Chondrocyte (in vitro differentiated cells): ENCODE measurements at regions not wholly inside any gene's neighbourhood (a gene's known extent, or its start where the extent isn't known, plus 50 kb on each side); places are given as distances from the start of the nearest gene placed in this dataset.

Experiments used
- DNase-seq: peaks from one replicate; pipeline ENCODE4 v3.0.0; 2021; ENCODE audit warnings: mixed read lengths, low spot score
- H3K27ac Mint-ChIP-seq: one replicate; pipeline ENCODE4 v1.8.0; 2021; ENCODE audit warnings: mild to moderate bottlenecking, moderate library complexity, mixed read lengths; ENCODE audit not compliant: unreplicated experiment
- H3K27me3 Mint-ChIP-seq: 2 replicates; pipeline ENCODE4 v1.8.0; 2021; ENCODE audit warnings: low read depth, mixed read lengths
- H3K36me3 Mint-ChIP-seq: 2 replicates; pipeline ENCODE4 v1.8.0; 2021; ENCODE audit warnings: low read depth, mixed read lengths
- H3K4me1 Mint-ChIP-seq: 2 replicates; pipeline ENCODE4 v1.8.0; 2021; ENCODE audit warnings: low read depth, mild to moderate bottlenecking, mixed read lengths
- H3K4me3 Mint-ChIP-seq: one replicate; pipeline ENCODE4 v1.8.0; 2021; ENCODE audit warnings: mild to moderate bottlenecking, moderate library complexity, mixed read lengths; ENCODE audit not compliant: unreplicated experiment
- H3K9me3 Mint-ChIP-seq: 2 replicates; pipeline ENCODE4 v1.8.0; 2021; ENCODE audit warnings: low read depth, mixed read lengths
- CTCF ChIP-seq: fragments of 200-600 bp; sonication (generic); IDR thresholded peaks from 2 replicates; pipeline ENCODE4 v1.5.0; 2021; ENCODE audit warnings: antibody characterized with exemption, mild to moderate bottlenecking, moderate library complexity

- H3K4me3 Mint-ChIP-seq, result no peak overlapping the region
- no peaks in the 10 kb centered on the region for H3K36me3 Mint-ChIP-seq
- no peak for DNase-seq
- no peaks in the 10 kb centered on the region for H3K9me3 Mint-ChIP-seq
- H3K27ac Mint-ChIP-seq, result no peak overlapping the region
- TF ChIP-seq CTCF, result no peak
- H3K27me3 Mint-ChIP-seq, result peaks cover 6% of the 10 kb centered on the region
- H3K4me1 Mint-ChIP-seq, result no peaks in the 10 kb centered on the region
These were observed 854.3 kb downstream of the LRRTM4 start for GRCh38 chr2:76667821-76668271.

GRCh38 chr2:76642129-76642528, 880.0 kb downstream of the LRRTM4 start:
- H3K4me3 Mint-ChIP-seq, result no peak overlapping the region
- H3K36me3 Mint-ChIP-seq, result no peaks in the 10 kb centered on the region
- no peak for TF ChIP-seq CTCF
- no peak overlapping the region for H3K27ac Mint-ChIP-seq
- no peak for DNase-seq
- no peaks in the 10 kb centered on the region for H3K4me1 Mint-ChIP-seq
- peaks cover 17% of the 10 kb centered on the region for H3K9me3 Mint-ChIP-seq
- H3K27me3 Mint-ChIP-seq, result no peaks in the 10 kb centered on the region

DNA sequence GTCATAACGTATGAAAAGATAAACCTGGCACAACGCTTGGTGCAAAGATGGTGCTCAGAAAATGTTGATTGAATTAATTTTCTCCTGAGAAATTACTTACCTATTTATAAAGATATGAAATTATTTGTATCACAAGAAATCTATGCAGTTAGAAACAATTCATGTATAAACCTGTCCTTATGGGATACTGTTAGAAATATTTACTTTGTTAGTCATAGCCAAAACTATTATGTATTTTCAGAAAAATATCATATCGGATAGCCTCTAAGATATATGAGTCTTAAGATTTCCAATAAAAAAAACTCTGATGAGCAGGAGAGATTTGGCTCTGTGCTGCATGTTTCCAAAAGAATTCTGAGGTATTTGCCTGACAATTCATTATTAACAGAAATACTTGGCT, 880.7 kb downstream of the LRRTM4 start:
- H3K9me3 Mint-ChIP-seq, result peaks cover 17% of the 10 kb centered on the region
- no peak overlapping the region for H3K27ac Mint-ChIP-seq
- TF ChIP-seq CTCF, result no peak
- H3K27me3 Mint-ChIP-seq, result no peaks in the 10 kb centered on the region
- H3K4me3 Mint-ChIP-seq, result no peak overlapping the region
- no peaks in the 10 kb centered on the region for H3K4me1 Mint-ChIP-seq
- no peaks in the 10 kb centered on the region for H3K36me3 Mint-ChIP-seq
- no peak for DNase-seq

GRCh38 chr2:76640905-76641304, 881.3 kb downstream of the LRRTM4 start:
- no peak for TF ChIP-seq CTCF
- H3K4me3 Mint-ChIP-seq, result no peak overlapping the region
- no peaks in the 10 kb centered on the region for H3K27me3 Mint-ChIP-seq
- no peaks in the 10 kb centered on the region for H3K4me1 Mint-ChIP-seq
- H3K36me3 Mint-ChIP-seq, result no peaks in the 10 kb centered on the region
- H3K9me3 Mint-ChIP-seq, result peaks cover 15% of the 10 kb centered on the region
- DNase-seq, result no peak
- no peak overlapping the region for H3K27ac Mint-ChIP-seq

DNA sequence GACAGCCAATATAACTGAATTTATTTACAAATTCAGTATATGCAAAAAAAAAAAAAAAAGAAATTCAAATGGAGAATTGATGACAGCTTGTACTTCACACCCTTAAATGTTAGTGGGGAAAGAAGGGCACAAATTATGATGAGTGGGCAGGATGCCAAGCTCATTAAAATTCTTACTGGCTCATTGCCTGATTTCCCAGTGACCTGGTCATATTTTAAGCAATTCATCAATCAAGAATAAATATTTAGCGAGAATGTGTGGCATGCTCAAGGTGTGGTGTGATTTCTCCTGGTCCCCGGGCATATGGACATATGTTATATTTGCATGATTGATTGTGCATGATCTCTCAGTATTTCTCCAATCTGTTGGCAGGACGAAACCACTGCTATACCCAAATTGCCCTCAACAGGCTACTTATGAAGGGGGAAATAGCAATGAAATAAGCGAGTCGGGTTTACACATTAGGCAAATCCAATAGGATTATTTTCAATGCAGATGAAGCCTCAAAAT, 883.0 kb downstream of the LRRTM4 start:
- Mint-ChIP-seq H3K9me3 (peaks cover 6% of the 10 kb centered on the region), H3K27me3 (no peaks in the 10 kb centered on the region), H3K36me3 (no peaks in the 10 kb centered on the region), H3K27ac (no peak overlapping the region), H3K4me1 (no peaks in the 10 kb centered on the region), H3K4me3 (no peak overlapping the region)
- DNase-seq, result no peak
- TF ChIP-seq CTCF, result no peak
